Ovary (tissue), 3 donors: ENCODE measurements at regions not wholly inside any gene's neighbourhood (a gene's known extent, or its start where the extent isn't known, plus 50 kb on each side); places are given as distances from the start of the nearest gene placed in this dataset.

Source experiments
- POLR2A ChIP-seq: fragments of 450-650 bp; IDR thresholded peaks from one replicate; pipeline ENCODE4 v1.6.1; 2017; ENCODE audit warnings: antibody characterized with exemption, mild to moderate bottlenecking, moderate library complexity
- TF ChIP-seq, protein P1 (sequence below), 3 donors: fragments of 450-650 bp in 2 of 3; fragments of 200-600 bp in 1 of 3; IDR thresholded peaks; one replicate each; pipeline versions ENCODE4 v1.5.1 to v1.8.0; 2016 to 2022; ENCODE audit warnings: antibody characterized with exemption in 3 of 3, mild to moderate bottlenecking in 1 of 3
- donor health status: DM: no; HTN: no; CAD: no.

DNA sequence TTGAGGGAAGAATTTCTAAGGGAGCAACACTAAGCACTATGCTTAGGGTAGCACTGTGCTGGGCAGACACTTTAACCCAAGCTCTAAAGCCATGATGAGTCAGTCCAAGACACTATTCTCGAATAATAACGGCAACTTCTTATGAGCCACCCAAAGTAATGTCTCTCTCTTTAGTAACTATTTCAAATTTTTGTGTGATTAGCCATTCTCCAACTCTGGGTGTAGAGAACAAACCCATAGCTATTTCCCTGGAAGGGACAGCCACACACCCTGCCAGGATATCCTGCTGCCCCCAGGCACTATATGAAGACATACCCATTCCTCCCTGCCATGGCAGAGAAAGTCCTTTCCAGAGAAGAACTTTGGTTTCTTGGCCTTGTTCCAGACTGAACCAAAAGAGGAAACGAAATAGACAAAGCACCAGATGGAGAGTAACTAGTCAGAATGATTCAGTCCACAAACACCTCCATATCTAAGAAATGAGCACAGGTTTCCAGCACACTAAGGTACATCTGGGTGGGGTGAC is 384.9 kb upstream of the THBS1 start:
- no peak for TF ChIP-seq POLR2A
- TF ChIP-seq, protein P1, sequence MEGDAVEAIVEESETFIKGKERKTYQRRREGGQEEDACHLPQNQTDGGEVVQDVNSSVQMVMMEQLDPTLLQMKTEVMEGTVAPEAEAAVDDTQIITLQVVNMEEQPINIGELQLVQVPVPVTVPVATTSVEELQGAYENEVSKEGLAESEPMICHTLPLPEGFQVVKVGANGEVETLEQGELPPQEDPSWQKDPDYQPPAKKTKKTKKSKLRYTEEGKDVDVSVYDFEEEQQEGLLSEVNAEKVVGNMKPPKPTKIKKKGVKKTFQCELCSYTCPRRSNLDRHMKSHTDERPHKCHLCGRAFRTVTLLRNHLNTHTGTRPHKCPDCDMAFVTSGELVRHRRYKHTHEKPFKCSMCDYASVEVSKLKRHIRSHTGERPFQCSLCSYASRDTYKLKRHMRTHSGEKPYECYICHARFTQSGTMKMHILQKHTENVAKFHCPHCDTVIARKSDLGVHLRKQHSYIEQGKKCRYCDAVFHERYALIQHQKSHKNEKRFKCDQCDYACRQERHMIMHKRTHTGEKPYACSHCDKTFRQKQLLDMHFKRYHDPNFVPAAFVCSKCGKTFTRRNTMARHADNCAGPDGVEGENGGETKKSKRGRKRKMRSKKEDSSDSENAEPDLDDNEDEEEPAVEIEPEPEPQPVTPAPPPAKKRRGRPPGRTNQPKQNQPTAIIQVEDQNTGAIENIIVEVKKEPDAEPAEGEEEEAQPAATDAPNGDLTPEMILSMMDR (IDR thresholded peaks at IDR 0.05): no peak
